OCI-LY3 (cell line): ENCODE measurements at regions not wholly inside any gene's neighbourhood (a gene's known extent, or its start where the extent isn't known, plus 50 kb on each side); places are given as distances from the start of the nearest gene placed in this dataset.

Experiments
- H2AFZ ChIP-seq: fragments of 200-600, 300-600 bp; shearing (Covaris generic); 2 replicates; pipeline ENCODE4 v1.6.0; 2014; ENCODE audit warnings: antibody characterized with exemption, low read depth, low read length
- H3K27ac ChIP-seq: fragments of 200-600, 300-600 bp; sonication (generic); 2 replicates; pipeline ENCODE4 v1.5.1; 2014; ENCODE audit warnings: mild to moderate bottlenecking, low read length, moderate library complexity, mixed read lengths
- H3K27me3 ChIP-seq: fragments of 200-600, 300-600 bp; sonication (generic); 2 replicates; pipeline ENCODE4 v1.6.1; 2014; ENCODE audit warnings: low read depth, low read length, mixed read lengths
- H3K36me3 ChIP-seq: fragments of 200-600, 300-600 bp; sonication (generic); replicated peaks from 2 replicates; pipeline ENCODE3; 2014; ENCODE audit warnings: low read depth, low read length, mixed read lengths
- H3K4me1 ChIP-seq: fragments of 300-600, 200-600 bp; sonication (generic); 2 replicates; pipeline ENCODE4 v1.6.1; 2014; ENCODE audit warnings: low read length, mixed read lengths
- H3K4me2 ChIP-seq: fragments of 200-600, 300-600 bp; sonication (generic); 2 replicates; pipeline ENCODE4 v1.6.1; 2014; ENCODE audit warnings: low read length, mixed read lengths
- H3K4me3 ChIP-seq: fragments of 300-600, 200-600 bp; sonication (generic); 2 replicates; pipeline ENCODE4 v1.5.1; 2014; ENCODE audit warnings: antibody characterized with exemption, mild to moderate bottlenecking, low read length, moderate library complexity
- H3K79me2 ChIP-seq: fragments of 300-600, 200-600 bp; shearing (Covaris generic); 2 replicates; pipeline ENCODE4 v1.6.1; 2014; ENCODE audit warnings: mild to moderate bottlenecking, low read length, mixed read lengths
- H3K9ac ChIP-seq: fragments of 300-600, 200-600 bp; shearing (Covaris generic); 2 replicates; pipeline ENCODE4 v1.6.0; 2014; ENCODE audit warnings: mild to moderate bottlenecking, low read length, moderate library complexity
- H3K9me3 ChIP-seq: fragments of 200-600, 300-600 bp; shearing (Covaris generic); 2 replicates; pipeline ENCODE4 v1.6.1; 2014; ENCODE audit warnings: low read length, mixed read lengths; ENCODE audit not compliant: insufficient read depth
- H4K20me1 ChIP-seq: fragments of 200-600, 300-600 bp; sonication (generic); 2 replicates; pipeline ENCODE4 v1.6.1; 2016; ENCODE audit warnings: low read length, mixed read lengths; ENCODE audit not compliant: insufficient read depth
- EZH2phosphoT487 ChIP-seq: fragments of 200-600 bp; shearing (Covaris generic); IDR thresholded peaks from 2 replicates; pipeline ENCODE4 v1.6.1; 2018; ENCODE audit warnings: antibody characterized with exemption, mixed run types, low read depth
- TF ChIP-seq, protein P1 (sequence below): fragments of 200-600, 300-600 bp; sonication (generic); IDR thresholded peaks from 2 replicates; pipeline ENCODE4 v1.5.1; 2014; ENCODE audit warnings: antibody characterized with exemption, low read length, low read depth

DNA sequence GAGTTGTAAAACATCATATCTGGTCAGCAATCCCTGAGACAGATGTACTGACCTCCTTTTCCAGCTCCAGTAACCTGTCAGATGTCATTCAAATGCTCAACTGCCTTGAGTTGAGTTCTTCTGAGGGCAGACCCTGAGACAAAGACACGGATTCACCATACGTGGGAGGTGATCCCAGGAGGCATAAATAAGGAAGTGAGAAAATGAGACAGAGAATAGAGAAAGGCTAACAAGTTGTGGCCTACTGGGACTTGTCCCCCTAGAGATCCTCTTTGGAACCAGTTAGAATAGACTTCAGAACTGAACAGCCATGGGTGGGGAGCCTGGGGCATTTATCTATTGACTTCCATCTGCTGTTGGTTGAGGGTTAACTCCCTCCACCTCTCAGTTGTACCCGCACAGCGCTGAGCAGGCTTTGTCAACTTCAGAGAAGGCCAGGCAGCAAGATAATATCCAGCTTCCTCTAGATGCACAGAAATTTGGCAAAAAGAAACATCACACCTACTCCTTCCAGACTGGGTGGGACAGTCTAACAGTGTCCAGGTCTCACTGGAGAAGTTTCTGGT, 123.0 kb upstream of the DYNLRB2 start:
- peaks cover 13% of the 10 kb centered on the region for H3K4me1 ChIP-seq
- no peaks in the 10 kb centered on the region for H3K36me3 ChIP-seq
- no peak overlapping the region for H3K4me2 ChIP-seq
- no peaks in the 10 kb centered on the region for H3K27me3 ChIP-seq
- no peaks in the 10 kb centered on the region for H4K20me1 ChIP-seq
- H3K27ac ChIP-seq, result no peak overlapping the region
- no peaks in the 10 kb centered on the region for H3K9me3 ChIP-seq
- H3K9ac ChIP-seq, result no peak overlapping the region
- H3K79me2 ChIP-seq, result no peaks in the 10 kb centered on the region
- no peak overlapping the region for H2AFZ ChIP-seq
- no peak overlapping the region for H3K4me3 ChIP-seq
- TF ChIP-seq, protein P1, sequence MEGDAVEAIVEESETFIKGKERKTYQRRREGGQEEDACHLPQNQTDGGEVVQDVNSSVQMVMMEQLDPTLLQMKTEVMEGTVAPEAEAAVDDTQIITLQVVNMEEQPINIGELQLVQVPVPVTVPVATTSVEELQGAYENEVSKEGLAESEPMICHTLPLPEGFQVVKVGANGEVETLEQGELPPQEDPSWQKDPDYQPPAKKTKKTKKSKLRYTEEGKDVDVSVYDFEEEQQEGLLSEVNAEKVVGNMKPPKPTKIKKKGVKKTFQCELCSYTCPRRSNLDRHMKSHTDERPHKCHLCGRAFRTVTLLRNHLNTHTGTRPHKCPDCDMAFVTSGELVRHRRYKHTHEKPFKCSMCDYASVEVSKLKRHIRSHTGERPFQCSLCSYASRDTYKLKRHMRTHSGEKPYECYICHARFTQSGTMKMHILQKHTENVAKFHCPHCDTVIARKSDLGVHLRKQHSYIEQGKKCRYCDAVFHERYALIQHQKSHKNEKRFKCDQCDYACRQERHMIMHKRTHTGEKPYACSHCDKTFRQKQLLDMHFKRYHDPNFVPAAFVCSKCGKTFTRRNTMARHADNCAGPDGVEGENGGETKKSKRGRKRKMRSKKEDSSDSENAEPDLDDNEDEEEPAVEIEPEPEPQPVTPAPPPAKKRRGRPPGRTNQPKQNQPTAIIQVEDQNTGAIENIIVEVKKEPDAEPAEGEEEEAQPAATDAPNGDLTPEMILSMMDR, result no peak
- no peak for TF ChIP-seq EZH2phosphoT487

DNA sequence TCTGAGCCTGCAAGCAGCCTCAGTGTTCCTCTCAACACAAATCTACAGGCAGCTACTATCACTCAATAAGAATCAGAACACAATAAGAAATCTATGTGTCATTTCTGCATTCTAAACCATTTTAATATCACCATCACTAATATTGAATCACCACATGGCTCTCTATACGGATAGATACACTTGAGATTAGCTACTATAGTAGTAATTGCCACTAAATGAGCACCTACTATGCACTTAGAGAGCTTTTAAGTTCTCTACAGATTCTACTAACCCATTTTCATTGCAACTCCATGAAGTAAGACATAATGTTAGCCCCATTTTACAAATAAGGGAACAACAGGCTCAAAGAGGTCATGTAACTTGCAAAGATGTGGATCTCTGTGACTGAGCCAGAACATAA, 132.8 kb upstream of the DYNLRB2 start:
- Histone ChIP-seq H3K9me3 (no peaks in the 10 kb centered on the region), H3K4me3 (no peak overlapping the region), H3K4me1 (no peaks in the 10 kb centered on the region), H3K9ac (no peak overlapping the region), H4K20me1 (no peaks in the 10 kb centered on the region), H2AFZ (no peak overlapping the region), H3K79me2 (no peaks in the 10 kb centered on the region), H3K27me3 (0 out of 2 replicates have a peak, but pooled peaks cover 3% of the 10 kb centered on the region), H3K4me2 (no peak overlapping the region), H3K27ac (no peak overlapping the region), H3K36me3 (no peaks in the 10 kb centered on the region)
- no peak for TF ChIP-seq EZH2phosphoT487
- TF ChIP-seq, protein P1, result no peak

DNA sequence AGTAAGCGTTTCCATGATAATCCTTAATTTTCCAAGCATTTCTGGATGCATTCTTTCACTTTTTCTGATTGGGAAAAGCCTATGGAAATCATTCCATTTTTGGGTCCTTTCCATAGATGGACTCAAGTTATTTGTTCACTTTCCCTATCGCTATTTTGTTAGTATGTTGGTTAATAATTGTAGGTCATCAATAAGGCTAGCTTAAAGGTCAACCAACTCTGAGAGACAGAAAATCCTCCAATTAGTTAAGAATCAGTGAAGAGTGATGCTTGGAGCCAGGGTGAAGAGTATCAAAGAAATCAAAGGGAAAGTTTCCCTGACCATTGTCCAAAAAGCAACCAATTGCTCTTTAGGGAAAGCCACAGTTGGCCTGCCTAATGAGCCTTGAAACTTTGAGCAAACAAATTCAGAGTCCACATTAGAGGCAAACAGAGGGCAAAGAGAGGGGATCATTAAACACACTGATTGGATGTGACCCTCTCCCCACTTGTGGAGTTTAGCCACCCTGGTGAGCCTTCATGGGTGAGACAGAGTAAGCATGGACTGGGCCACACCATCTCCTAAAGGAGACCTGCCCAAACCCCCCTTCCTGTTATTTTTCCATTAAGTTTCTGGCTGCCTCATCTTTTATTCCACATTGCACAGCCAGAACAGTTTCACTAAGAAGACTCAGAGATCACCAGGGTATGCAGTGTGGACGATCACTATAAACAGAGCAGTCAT, 133.4 kb upstream of the DYNLRB2 start:
- no peak overlapping the region for H3K9ac ChIP-seq
- H3K27ac ChIP-seq, result no peak overlapping the region
- no peaks in the 10 kb centered on the region for H4K20me1 ChIP-seq
- no peak for TF ChIP-seq EZH2phosphoT487
- TF ChIP-seq, protein P1, result no peak
- no peaks in the 10 kb centered on the region for H3K36me3 ChIP-seq
- H3K9me3 ChIP-seq, result no peaks in the 10 kb centered on the region
- 0 out of 2 replicates have a peak, but pooled peaks cover 3% of the 10 kb centered on the region for H3K27me3 ChIP-seq
- H2AFZ ChIP-seq, result no peak overlapping the region
- no peak overlapping the region for H3K4me3 ChIP-seq
- no peaks in the 10 kb centered on the region for H3K79me2 ChIP-seq
- H3K4me1 ChIP-seq, result no peaks in the 10 kb centered on the region
- no peak overlapping the region for H3K4me2 ChIP-seq

DNA sequence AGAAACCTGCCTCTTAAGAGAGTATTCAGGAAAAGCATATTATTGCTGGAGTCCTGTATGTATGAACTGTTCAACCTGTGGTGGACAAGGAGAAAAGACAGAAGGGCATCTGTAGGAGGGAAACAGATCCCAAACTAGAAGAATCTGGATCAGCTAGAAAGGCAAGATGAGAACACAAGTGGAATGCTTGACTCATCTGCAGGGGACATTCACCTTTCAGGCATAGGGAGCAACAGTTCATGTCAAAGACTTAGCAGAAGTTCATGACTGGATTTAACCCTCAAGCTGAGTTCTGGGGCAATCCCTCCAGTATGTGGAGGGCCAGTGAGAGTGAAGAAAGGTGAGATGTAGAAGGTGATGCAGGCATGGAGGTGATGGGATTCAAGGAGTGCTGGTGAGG, 135.9 kb upstream of the DYNLRB2 start:
- TF ChIP-seq, protein P1, result no peak
- TF ChIP-seq EZH2phosphoT487, result no peak
- Histone ChIP-seq H3K36me3 (no peaks in the 10 kb centered on the region), H2AFZ (no peak overlapping the region), H4K20me1 (no peaks in the 10 kb centered on the region), H3K4me2 (no peak overlapping the region), H3K27ac (no peak overlapping the region), H3K9me3 (no peaks in the 10 kb centered on the region), H3K79me2 (no peaks in the 10 kb centered on the region), H3K9ac (no peak overlapping the region), H3K4me1 (no peaks in the 10 kb centered on the region), H3K4me3 (no peak overlapping the region), H3K27me3 (0 out of 2 replicates have a peak, but pooled peaks cover 3% of the 10 kb centered on the region)
